ENCODE measurements at regions not wholly inside any gene's neighbourhood (a gene's known extent, or its start where the extent isn't known, plus 50 kb on each side); places are given as distances from the start of the nearest gene placed in this dataset.

DNA sequence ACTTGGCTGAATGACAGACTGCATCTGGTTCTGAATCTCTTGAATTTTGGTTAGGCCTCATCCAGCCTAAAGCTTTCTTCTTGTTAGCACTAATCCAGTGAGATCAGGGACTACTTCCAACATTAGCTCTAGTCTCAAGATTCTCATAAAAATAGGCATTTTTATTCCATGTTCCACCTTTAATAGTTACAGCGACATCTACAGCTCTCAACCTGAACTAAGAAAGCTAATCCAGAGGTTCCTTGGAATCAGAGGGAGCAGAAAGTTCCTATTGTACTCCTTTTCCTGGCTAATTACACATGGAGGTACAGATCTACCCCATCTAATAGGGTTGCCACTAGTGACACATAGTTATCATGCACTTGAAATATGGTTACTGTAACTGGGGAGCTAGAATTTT lies 391.9 kb downstream of the RMST start:
- no peaks in the 10 kb centered on the region for H4K20me1 ChIP-seq (ENCODE audit: insufficient read depth)
- no peaks in the 10 kb centered on the region for H3K27me3 ChIP-seq (ENCODE audit: insufficient read depth)
- no peak overlapping the region for H3K4me3 ChIP-seq (ENCODE audit: low read depth in 2 of 2, low read length in 1 of 2)
- no peaks in the 10 kb centered on the region for H3K79me2 ChIP-seq (ENCODE audit: insufficient read depth)
- no peak for TF ChIP-seq NRF1 (IDR thresholded peaks at IDR 0.05; ENCODE audit: low read depth, low read length)
- no peak for TF ChIP-seq TEAD4 (IDR thresholded peaks at IDR 0.05; ENCODE audit: borderline replicate concordance, insufficient read depth)
- no peak for TF ChIP-seq RXRA (IDR thresholded peaks at IDR 0.05; ENCODE audit: borderline replicate concordance, low read depth)
- TF ChIP-seq NFIC (IDR thresholded peaks at IDR 0.05; ENCODE audit: borderline replicate concordance), result no peak
- no peak for TF ChIP-seq FOSL2 (IDR thresholded peaks at IDR 0.05; ENCODE audit: borderline replicate concordance, low read depth)
- TF ChIP-seq TAF1 (IDR thresholded peaks at IDR 0.05; ENCODE audit: borderline replicate concordance, low read depth, low read length), result no peak
- TF ChIP-seq, protein P1, sequence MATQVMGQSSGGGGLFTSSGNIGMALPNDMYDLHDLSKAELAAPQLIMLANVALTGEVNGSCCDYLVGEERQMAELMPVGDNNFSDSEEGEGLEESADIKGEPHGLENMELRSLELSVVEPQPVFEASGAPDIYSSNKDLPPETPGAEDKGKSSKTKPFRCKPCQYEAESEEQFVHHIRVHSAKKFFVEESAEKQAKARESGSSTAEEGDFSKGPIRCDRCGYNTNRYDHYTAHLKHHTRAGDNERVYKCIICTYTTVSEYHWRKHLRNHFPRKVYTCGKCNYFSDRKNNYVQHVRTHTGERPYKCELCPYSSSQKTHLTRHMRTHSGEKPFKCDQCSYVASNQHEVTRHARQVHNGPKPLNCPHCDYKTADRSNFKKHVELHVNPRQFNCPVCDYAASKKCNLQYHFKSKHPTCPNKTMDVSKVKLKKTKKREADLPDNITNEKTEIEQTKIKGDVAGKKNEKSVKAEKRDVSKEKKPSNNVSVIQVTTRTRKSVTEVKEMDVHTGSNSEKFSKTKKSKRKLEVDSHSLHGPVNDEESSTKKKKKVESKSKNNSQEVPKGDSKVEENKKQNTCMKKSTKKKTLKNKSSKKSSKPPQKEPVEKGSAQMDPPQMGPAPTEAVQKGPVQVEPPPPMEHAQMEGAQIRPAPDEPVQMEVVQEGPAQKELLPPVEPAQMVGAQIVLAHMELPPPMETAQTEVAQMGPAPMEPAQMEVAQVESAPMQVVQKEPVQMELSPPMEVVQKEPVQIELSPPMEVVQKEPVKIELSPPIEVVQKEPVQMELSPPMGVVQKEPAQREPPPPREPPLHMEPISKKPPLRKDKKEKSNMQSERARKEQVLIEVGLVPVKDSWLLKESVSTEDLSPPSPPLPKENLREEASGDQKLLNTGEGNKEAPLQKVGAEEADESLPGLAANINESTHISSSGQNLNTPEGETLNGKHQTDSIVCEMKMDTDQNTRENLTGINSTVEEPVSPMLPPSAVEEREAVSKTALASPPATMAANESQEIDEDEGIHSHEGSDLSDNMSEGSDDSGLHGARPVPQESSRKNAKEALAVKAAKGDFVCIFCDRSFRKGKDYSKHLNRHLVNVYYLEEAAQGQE (IDR thresholded peaks at IDR 0.05; ENCODE audit: low read depth, low read length), result no peak
- no peak for TF ChIP-seq EP300 (IDR thresholded peaks at IDR 0.05; ENCODE audit: borderline replicate concordance in 1 of 2, low read depth in 1 of 2, low read length in 1 of 2)
- TF ChIP-seq, protein P2, sequence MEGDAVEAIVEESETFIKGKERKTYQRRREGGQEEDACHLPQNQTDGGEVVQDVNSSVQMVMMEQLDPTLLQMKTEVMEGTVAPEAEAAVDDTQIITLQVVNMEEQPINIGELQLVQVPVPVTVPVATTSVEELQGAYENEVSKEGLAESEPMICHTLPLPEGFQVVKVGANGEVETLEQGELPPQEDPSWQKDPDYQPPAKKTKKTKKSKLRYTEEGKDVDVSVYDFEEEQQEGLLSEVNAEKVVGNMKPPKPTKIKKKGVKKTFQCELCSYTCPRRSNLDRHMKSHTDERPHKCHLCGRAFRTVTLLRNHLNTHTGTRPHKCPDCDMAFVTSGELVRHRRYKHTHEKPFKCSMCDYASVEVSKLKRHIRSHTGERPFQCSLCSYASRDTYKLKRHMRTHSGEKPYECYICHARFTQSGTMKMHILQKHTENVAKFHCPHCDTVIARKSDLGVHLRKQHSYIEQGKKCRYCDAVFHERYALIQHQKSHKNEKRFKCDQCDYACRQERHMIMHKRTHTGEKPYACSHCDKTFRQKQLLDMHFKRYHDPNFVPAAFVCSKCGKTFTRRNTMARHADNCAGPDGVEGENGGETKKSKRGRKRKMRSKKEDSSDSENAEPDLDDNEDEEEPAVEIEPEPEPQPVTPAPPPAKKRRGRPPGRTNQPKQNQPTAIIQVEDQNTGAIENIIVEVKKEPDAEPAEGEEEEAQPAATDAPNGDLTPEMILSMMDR (IDR thresholded peaks at IDR 0.05), result no peak
- TF ChIP-seq, protein P3, sequence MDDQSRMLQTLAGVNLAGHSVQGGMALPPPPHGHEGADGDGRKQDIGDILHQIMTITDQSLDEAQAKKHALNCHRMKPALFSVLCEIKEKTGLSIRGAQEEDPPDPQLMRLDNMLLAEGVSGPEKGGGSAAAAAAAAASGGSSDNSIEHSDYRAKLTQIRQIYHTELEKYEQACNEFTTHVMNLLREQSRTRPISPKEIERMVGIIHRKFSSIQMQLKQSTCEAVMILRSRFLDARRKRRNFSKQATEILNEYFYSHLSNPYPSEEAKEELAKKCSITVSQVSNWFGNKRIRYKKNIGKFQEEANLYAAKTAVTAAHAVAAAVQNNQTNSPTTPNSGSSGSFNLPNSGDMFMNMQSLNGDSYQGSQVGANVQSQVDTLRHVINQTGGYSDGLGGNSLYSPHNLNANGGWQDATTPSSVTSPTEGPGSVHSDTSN (IDR thresholded peaks at IDR 0.05), result no peak
- no peak for TF ChIP-seq RAD21 (IDR thresholded peaks at IDR 0.05; ENCODE audit: low read length)
- TF ChIP-seq FOXM1 (IDR thresholded peaks at IDR 0.05; ENCODE audit: low read depth), result no peak
- TF ChIP-seq GABPA (IDR thresholded peaks at IDR 0.05; ENCODE audit: low read depth), result no peak
- TF ChIP-seq, protein P4, sequence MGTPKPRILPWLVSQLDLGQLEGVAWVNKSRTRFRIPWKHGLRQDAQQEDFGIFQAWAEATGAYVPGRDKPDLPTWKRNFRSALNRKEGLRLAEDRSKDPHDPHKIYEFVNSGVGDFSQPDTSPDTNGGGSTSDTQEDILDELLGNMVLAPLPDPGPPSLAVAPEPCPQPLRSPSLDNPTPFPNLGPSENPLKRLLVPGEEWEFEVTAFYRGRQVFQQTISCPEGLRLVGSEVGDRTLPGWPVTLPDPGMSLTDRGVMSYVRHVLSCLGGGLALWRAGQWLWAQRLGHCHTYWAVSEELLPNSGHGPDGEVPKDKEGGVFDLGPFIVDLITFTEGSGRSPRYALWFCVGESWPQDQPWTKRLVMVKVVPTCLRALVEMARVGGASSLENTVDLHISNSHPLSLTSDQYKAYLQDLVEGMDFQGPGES (IDR thresholded peaks at IDR 0.05; ENCODE audit: low read depth, low read length), result no peak
- no peaks in the 10 kb centered on the region for H3K9me3 ChIP-seq
- WGBS (ENCODE audit: low lambda C conversion rate), result 25% methylated on average over 1 of the region's 1 CpG
- DNase-seq, result no peak
- no peaks in the 10 kb centered on the region for H3K9me2 ChIP-seq
- H3K27ac ChIP-seq (ENCODE audit: low read depth in 2 of 2, low read length in 1 of 2), result no peak overlapping the region
- H3K36me3 ChIP-seq (replicated peaks in 1 of 2; ENCODE audit: control insufficient read depth in 1 of 2, insufficient read depth in 2 of 2, low read length in 1 of 2), result no peaks in the 10 kb centered on the region
- no peak overlapping the region for H3K9ac ChIP-seq
- ChIA-PET CTCF (no interaction called here), POLR2A (no interaction called here)
- no peaks in the 10 kb centered on the region for H3F3A ChIP-seq (replicated peaks; ENCODE audit: insufficient read depth)
- no peaks in the 10 kb centered on the region for H3K4me1 ChIP-seq (ENCODE audit: control insufficient read depth in 1 of 2, insufficient read depth in 2 of 2, low read depth in 1 of 2, low read length in 1 of 2)
- no peak overlapping the region for H3K4me2 ChIP-seq
- H2AFZ ChIP-seq (ENCODE audit: low read depth), result no peak overlapping the region

All from SK-N-SH (cell line).